Activated T-cell treated with anti-CD3 and anti-CD28 coated beads, Interleukin-2, amount 50 U/mL, for 4 hours (primary cell): ENCODE measurements at regions not wholly inside any gene's neighbourhood (a gene's known extent, or its start where the extent isn't known, plus 50 kb on each side); places are given as distances from the start of the nearest gene placed in this dataset.
"Not testable (repeated sequence)": the region's sequence is repeated elsewhere in the genome, so short reads cannot be mapped to it uniquely, and the experiment has no call there.

ENCODE experiments used
- ATAC-seq, 2 donors: fragments of 200-7000 bp; cut with Tn5 transposase; one replicate each; pipeline ENCODE4 v1.10.0; 2021
- DNase-seq: peaks from one replicate; pipeline ENCODE4 v3.0.0-alpha.2; 2020
- H3K27me3 Mint-ChIP-seq: one replicate; pipeline ENCODE4 v1.8.0; 2021; ENCODE audit warnings: low read depth, mixed read lengths
- H3K36me3 Mint-ChIP-seq: one replicate; pipeline ENCODE4 v1.8.0; 2022; ENCODE audit warnings: mixed read lengths; ENCODE audit not compliant: insufficient read depth
- H3K4me1 Mint-ChIP-seq: one replicate; pipeline ENCODE4 v1.8.0; 2021; ENCODE audit warnings: low read depth, mixed read lengths
- H3K4me3 Mint-ChIP-seq: one replicate; pipeline ENCODE4 v1.8.0; 2021; ENCODE audit warnings: mild to moderate bottlenecking, moderate library complexity, mixed read lengths
- H3K9me3 Mint-ChIP-seq: one replicate; pipeline ENCODE4 v1.8.0; 2021; ENCODE audit warnings: mixed read lengths

DNA sequence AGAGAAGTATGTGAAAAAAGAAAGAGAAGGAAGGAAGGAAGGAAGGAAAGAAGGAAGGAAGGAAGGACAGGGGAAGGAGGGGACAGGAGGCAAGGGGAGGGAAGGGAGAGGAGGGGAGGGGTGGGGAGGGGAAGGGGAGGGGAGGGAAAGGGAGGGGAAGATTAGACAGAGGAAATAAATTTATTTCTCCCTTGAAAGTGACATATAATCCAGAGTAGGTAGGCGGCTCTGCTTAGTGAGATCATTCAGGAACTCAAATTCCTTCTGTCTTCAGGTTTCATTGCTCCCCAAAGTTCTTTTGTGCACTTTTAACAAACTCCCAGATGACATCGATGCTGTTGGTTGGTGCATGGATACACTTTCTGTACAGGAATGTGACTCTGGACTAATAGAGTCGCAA is 594.7 kb upstream of the STEAP1 start:
- H3K9me3 Mint-ChIP-seq: peaks cover 4% of the 10 kb centered on the region
- H3K27me3 Mint-ChIP-seq: no peaks in the 10 kb centered on the region
- no peak for ATAC-seq
- H3K4me3 Mint-ChIP-seq: no peak overlapping the region
- no peaks in the 10 kb centered on the region for H3K4me1 Mint-ChIP-seq
- no peak for DNase-seq
- no peaks in the 10 kb centered on the region for H3K36me3 Mint-ChIP-seq

DNA sequence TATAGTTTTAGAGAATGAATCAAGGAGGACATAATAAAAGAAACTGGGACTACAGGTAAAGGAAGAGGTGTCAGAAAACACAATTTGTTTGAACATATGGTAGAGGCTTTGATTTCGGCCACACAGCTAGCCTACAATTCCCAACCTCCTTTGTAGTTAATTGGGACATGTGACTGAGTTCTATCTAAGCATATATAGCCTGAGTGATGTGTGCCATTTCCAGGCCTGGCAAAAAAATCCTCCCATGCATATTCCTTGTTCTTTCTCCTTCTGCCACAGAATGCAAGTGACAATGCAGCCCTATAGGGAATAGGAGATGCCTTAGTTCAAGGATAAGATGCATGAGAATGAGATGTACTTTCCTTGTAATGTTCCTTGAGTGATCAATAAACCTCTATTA is 590.7 kb upstream of the STEAP1 start:
- no peak for DNase-seq
- Mint-ChIP-seq H3K36me3 (no peaks in the 10 kb centered on the region), H3K4me1 (no peaks in the 10 kb centered on the region), H3K27me3 (no peaks in the 10 kb centered on the region), H3K9me3 (peaks cover 20% of the 10 kb centered on the region), H3K4me3 (no peak overlapping the region)
- ATAC-seq: no peak

DNA sequence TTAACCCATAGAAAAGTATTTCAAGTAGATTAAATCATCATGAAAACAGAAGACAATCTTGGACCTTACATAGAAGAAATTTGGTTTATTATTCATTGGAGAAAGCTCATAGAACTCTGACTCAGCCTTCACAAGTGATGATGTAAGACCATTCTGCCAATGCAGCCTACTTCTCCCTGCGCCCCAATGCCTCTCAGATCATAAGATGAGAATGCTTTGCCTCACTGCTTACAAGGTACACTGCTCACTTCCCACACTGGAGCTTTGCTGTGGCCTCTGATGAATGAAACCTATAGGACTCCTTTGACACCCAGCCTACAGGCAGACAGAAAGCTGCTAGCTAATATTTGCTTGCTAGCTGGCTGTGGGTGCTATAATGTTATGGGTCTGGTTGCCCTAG is 569.4 kb upstream of the STEAP1 start:
- no peaks in the 10 kb centered on the region for H3K4me1 Mint-ChIP-seq
- DNase-seq (no peak), ATAC-seq (no peak)
- peaks cover 15% of the 10 kb centered on the region for H3K9me3 Mint-ChIP-seq
- H3K27me3 Mint-ChIP-seq: no peaks in the 10 kb centered on the region
- no peak overlapping the region for H3K4me3 Mint-ChIP-seq
- H3K36me3 Mint-ChIP-seq: peaks cover 3% of the 10 kb centered on the region

DNA sequence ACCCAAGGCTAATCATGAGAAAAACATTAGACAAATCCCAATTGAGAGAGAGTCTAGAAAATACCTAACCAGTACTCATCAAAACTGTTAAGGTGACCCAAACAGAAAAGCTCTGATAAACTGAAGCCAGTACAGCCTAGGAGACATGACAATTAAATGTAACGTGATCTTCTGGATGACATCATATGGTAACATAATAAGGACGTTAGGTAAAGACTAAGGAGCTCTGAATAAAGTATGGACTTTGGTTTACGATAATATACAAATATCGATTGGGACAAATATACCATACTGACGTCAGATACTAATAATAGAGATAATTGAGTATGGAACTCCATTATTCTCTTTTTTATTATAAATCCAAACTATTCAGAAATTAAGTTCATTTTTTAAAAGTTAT is 561.1 kb upstream of the STEAP1 start:
- Mint-ChIP-seq H3K4me3 (no peak overlapping the region), H3K36me3 (no peaks in the 10 kb centered on the region), H3K27me3 (no peaks in the 10 kb centered on the region), H3K9me3 (peaks cover 16% of the 10 kb centered on the region), H3K4me1 (no peaks in the 10 kb centered on the region)
- no peak for DNase-seq
- ATAC-seq: no peak

DNA sequence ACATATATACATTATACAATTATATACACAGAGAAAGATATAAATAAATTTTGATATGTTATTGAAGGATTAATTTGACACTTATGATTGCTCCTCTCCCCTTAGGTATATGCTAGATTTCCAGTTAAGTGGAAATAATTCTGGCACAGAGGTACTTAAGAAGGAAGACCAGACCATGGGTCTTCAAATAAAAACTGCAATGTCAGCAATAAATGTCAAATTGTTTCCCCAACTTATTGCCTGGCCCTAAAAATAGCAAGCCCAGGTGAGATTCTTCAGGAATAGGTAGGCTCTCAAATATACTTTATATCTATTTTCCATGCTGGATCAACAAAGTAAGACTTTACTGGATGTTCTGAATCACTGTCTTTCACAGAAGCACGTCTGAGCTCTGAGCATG is 551.3 kb upstream of the STEAP1 start:
- peaks cover 39% of the 10 kb centered on the region for H3K4me1 Mint-ChIP-seq
- H3K9me3 Mint-ChIP-seq: peaks cover 25% of the 10 kb centered on the region
- DNase-seq: no peak
- H3K27me3 Mint-ChIP-seq: no peaks in the 10 kb centered on the region
- H3K36me3 Mint-ChIP-seq: no peaks in the 10 kb centered on the region
- H3K4me3 Mint-ChIP-seq: no peak overlapping the region
- no peak for ATAC-seq

DNA sequence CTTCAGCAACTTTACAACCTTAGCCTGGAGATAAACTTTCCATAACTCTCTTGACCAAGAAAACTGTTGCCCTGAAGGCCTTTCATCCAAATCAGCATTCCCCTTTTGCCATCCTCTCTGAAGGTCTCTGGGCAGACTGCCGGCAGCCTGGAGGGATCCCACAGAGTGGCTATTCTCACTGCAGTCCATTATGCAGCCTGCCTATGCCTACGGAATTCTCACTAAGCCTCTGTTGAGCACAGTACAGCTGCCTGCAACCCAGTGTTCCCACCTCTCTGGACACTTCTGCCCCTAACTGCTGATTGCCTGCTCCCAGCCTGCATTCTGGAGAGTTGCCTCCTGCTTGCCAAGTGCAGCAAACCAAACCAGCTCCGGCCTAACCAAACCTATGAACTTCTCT is 548.9 kb upstream of the STEAP1 start:
- no peaks in the 10 kb centered on the region for H3K27me3 Mint-ChIP-seq
- DNase-seq (no peak), ATAC-seq (no peak)
- no peaks in the 10 kb centered on the region for H3K36me3 Mint-ChIP-seq
- no peak overlapping the region for H3K4me3 Mint-ChIP-seq
- peaks cover 21% of the 10 kb centered on the region for H3K9me3 Mint-ChIP-seq
- H3K4me1 Mint-ChIP-seq: peaks cover 60% of the 10 kb centered on the region

DNA sequence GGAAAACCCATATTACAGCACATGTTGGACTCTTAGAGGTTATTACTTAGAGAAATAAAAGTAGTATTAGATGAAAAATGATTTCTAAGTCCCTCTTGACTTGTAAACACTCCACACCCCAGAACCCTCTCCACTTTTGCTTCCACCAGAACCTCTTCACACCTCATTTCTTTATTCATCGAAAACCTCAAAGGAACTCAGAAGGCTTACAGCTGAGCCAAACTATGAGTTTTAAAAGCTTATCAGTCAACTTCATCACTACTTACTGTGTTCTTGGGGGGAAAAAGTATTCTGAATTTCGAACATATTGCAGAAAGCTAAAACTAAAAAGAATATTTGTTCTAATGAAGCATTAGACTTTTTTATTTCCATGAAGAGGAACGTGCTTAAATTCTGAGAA is 547.8 kb upstream of the STEAP1 start:
- DNase-seq (no peak), ATAC-seq (no peak)
- H3K36me3 Mint-ChIP-seq: no peaks in the 10 kb centered on the region
- peaks cover 61% of the 10 kb centered on the region for H3K4me1 Mint-ChIP-seq
- peak overlapping the region; percentile 5 for H3K4me3 Mint-ChIP-seq
- H3K9me3 Mint-ChIP-seq: peaks cover 16% of the 10 kb centered on the region
- H3K27me3 Mint-ChIP-seq: no peaks in the 10 kb centered on the region

DNA sequence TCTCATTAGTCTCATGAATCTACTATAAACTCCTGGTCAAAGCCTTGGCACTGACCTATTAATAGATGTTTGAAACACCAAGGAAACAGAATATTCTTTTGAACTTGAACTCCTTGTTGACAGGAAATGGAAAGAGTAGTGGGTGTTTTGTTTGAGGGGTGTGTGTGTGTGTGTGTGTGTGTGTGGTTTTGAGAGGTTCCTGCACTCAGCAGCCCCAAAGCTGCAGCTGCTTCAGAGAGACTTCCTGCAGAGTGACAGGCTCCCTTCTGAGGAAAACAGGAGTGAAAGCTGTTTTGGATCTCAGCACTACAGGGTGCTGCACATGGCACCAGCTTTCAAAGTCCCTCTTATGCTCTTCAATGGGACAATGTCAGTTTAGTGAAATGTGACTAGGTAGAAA is 546.5 kb upstream of the STEAP1 start:
- peaks cover 61% of the 10 kb centered on the region for H3K4me1 Mint-ChIP-seq
- H3K9me3 Mint-ChIP-seq: peaks cover 9% of the 10 kb centered on the region
- H3K27me3 Mint-ChIP-seq: no peaks in the 10 kb centered on the region
- H3K36me3 Mint-ChIP-seq: no peaks in the 10 kb centered on the region
- ATAC-seq (peak; percentile 56 to 75), DNase-seq (no peak)
- no peak overlapping the region for H3K4me3 Mint-ChIP-seq

DNA sequence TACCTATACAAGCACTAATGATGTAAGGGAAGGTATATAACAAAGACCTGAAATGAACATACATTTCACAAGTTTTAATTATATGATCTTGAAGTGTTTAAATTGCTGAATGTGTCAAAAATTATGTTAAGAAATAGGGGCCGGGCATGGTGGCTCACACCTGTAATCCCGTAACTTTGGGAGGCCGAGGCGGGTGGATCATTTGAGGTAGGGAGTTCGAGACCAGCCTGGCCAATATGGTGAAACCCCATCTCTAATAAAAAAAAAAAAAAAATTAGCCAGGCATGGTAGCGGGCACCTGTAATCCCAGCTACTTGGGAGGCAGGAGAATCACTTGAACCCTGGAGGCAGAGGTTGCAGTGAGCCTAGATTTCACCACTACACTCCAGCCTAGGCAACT is 537.4 kb upstream of the STEAP1 start:
- H3K4me1 Mint-ChIP-seq, DNase-seq, ATAC-seq, H3K9me3 Mint-ChIP-seq, H3K36me3 Mint-ChIP-seq, H3K27me3 Mint-ChIP-seq, H3K4me3 Mint-ChIP-seq: not testable (repeated sequence)

DNA sequence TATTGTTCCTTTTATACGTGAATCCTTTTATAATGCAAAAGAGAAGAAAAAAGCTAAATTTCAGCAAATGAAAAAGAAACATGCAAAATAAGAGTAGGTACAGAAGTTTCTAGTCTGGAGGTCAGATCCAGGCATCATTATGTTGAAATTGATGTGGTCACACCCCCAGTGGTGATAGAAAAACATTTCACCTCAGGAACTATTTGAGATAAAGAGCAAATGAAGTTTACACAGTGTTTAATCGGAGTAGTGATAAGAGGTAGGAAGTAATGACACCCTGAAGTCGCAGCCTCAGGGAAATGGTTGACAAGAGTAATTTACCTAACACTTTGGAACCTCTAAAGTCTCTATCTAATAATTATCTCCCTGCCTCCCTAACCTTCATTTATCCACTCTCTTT is 536.0 kb upstream of the STEAP1 start:
- Mint-ChIP-seq H3K36me3 (no peaks in the 10 kb centered on the region), H3K4me3 (no peak overlapping the region), H3K4me1 (peaks cover 19% of the 10 kb centered on the region), H3K27me3 (no peaks in the 10 kb centered on the region), H3K9me3 (no peaks in the 10 kb centered on the region)
- DNase-seq (no peak), ATAC-seq (no peak)

DNA sequence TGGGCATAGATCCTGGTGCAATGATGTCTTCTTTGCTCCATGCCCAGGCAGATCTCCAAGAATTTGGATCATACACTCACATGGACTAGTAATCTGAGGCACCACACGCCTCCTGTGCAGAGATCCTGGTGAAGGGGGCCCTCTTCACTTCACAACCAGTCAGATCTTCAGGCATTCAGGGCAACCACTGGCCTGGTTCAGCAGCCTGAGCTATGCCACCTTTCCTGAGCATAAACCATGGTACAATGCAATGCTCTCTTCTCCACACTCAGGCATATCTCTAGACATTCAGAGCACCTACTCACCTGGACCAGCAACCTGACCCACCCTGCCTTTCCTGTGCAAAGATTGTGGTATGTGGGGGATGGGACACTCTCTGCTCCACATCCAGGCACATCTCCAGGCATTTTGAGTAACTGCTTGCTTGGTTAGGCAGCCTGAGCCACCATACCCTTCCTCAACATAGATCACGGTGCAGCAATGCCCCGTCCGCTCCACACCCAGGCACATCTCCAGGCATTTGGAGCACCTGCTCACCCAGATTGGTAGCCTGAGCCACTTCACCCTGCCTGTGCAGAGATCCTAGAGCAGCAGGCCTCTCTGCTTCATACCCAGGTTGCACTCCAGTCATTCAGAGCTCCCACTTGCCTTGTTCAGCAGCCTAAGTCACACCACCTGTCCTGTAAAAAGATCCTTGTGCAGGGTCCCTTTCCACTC is 532.2 kb upstream of the STEAP1 start:
- no peak for ATAC-seq
- Mint-ChIP-seq H3K36me3 (no peaks in the 10 kb centered on the region), H3K4me3 (no peak overlapping the region), H3K9me3 (peaks cover 10% of the 10 kb centered on the region), H3K4me1 (peaks cover 22% of the 10 kb centered on the region), H3K27me3 (no peaks in the 10 kb centered on the region)
- no peak for DNase-seq

DNA sequence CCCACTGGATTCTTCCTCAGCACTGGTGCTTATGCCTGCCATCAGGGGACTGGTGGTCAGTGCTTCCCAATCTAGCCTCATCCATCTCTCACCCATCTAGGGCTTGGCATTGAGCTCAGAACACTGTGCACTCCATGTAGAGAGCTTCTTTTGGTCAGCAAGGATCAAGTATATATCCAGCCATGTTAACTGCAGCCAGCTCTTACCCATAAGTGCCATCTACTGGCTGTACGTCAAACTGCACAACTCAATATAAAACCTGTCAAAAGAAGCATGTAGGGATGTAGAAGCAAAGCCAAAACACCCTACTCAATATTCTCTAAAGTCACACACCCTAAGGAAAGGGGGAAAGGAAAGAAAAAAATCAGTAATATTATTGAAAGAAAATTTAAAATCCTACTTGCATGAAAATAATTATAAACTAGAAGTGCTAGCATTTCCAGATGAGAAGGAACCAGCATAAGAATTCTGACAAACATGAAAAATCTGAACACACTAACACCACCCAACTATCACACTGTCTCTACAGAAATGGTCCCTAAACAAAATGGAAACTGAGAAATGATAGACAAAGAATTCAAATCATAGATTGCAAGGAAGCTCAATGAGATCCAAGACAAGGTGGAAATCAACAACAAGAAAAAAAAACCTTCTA is 531.1 kb upstream of the STEAP1 start:
- DNase-seq: no peak
- Mint-ChIP-seq H3K27me3 (no peaks in the 10 kb centered on the region), H3K36me3 (no peaks in the 10 kb centered on the region), H3K9me3 (peaks cover 10% of the 10 kb centered on the region), H3K4me3 (no peak overlapping the region), H3K4me1 (peaks cover 22% of the 10 kb centered on the region)
- ATAC-seq: peak in 1 of 2 donors; percentile 73

DNA sequence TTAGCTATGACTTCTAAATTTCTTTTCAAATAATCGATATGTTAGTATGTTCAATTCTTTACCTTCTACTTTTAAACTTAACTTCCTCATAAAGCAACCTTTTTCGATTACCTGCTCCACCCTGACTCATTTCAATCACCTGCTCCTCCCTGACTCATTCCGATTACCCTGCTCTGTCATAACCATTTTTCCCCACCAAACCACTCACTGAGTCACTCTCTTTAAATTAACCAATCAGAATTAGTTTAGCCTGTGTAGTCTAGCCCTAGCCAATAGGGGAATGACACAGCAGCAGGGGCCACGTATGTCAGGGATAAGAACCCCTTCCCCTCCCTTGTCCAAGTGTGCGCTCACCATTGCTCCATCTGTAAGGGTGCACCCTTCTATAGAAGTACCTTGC is 530.1 kb upstream of the STEAP1 start:
- not testable (repeated sequence) for H3K36me3 Mint-ChIP-seq, H3K27me3 Mint-ChIP-seq, H3K4me3 Mint-ChIP-seq, DNase-seq
- peak; percentile 50 to 64 for ATAC-seq
- Mint-ChIP-seq H3K9me3 (peaks cover 10% of the 10 kb centered on the region), H3K4me1 (peaks cover 22% of the 10 kb centered on the region)

DNA sequence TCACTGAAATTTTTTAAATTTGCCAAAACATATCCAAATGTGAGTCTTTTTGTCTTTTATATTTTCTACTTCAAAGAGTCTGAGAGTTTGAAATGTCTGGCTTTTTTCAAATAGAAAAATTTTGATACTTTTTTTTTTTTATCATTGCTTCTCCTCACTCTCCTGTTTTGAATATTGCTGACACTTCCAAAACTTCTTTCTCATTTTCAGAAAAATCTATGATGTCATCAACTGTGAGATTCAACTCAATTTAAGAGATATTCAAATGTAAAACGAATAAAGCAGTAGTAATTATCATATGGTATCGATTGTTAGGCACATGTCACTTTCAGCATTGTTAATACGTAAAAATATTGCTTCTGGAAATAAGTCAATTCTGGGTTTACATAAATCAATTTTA is 505.8 kb upstream of the STEAP1 start:
- H3K36me3 Mint-ChIP-seq: no peaks in the 10 kb centered on the region
- no peaks in the 10 kb centered on the region for H3K27me3 Mint-ChIP-seq
- no peaks in the 10 kb centered on the region for H3K4me1 Mint-ChIP-seq
- DNase-seq: no peak
- no peak overlapping the region for H3K4me3 Mint-ChIP-seq
- H3K9me3 Mint-ChIP-seq: no peaks in the 10 kb centered on the region
- ATAC-seq: no peak

DNA sequence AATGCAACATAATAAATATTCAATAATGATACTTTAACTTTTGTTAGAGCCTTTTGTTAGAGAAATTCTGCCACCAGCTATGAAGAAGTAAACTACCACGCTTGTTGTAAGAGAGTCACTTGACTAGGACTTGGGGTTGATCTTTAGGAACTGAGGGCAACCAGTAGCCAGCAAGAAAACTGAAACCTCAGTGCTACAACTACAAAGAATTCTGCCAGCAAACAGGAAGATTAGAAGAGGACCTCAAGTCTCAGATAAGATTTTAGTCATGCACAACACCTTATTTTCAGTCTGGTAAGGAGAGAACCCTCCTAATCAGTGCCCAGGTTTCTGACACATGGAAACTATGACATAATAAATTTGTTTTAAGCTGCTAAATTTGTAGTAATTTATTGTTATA is 498.3 kb upstream of the STEAP1 start:
- no peak for DNase-seq
- ATAC-seq: no peak
- Mint-ChIP-seq H3K36me3 (no peaks in the 10 kb centered on the region), H3K9me3 (no peaks in the 10 kb centered on the region), H3K27me3 (no peaks in the 10 kb centered on the region), H3K4me1 (no peaks in the 10 kb centered on the region), H3K4me3 (no peak overlapping the region)
